K562 (cell line): ENCODE measurements at regions not wholly inside any gene's neighbourhood (a gene's known extent, or its start where the extent isn't known, plus 50 kb on each side); places are given as distances from the start of the nearest gene placed in this dataset.

Source experiments
- ATAC-seq: fragments of 200-7000 bp; cut with Tn5 transposase; 3 replicates; pipeline ENCODE4 v1.9.1; 2020; ENCODE audit warnings: moderate library complexity
- BruUV-seq: library from RNA; stranded (reverse); fragments of 400-500 nt; replicated peaks from 2 replicates; lab custom pipeline; 2021; lab: Mats Ljungman, UMichigan
- CTCF ChIA-PET: fragments of 300-600 bp; formaldehyde crosslinking; extraction: SDS; loops from one replicate; lab custom pipeline; 2021; ENCODE audit warnings: low intra/inter-chr PET ratio; lab: Yijun Ruan, JAX
- POLR2A ChIA-PET: fragments of 300-600, 350-650 bp; sonication (Branson Sonifier 250); formaldehyde crosslinking; extraction: SDS; loops from one replicate; lab custom pipeline; 2021; ENCODE audit warnings: antibody characterized with exemption, inconsistent platforms; lab: Yijun Ruan, JAX
- DNase-seq, 4 experiments: peaks; one replicate each; pipeline versions ENCODE4 v3.0.0 to v3.0.0-alpha.2; 2011 to 2018; ENCODE audit warnings: low spot score in 3 of 4, mixed read lengths in 3 of 4; ENCODE audit errors: extremely low read depth in 1 of 4
- FAIRE-seq: peaks from 2 replicates; lab custom pipeline; 2011; peaks lifted over from hg19 to GRCh38; lab: Jason Lieb, UNC
- H2AFZ ChIP-seq: 2 replicates; pipeline ENCODE4 v1.6.0; 2011; ENCODE audit warnings: low read depth, low read length, control low read depth, inconsistent platforms
- H3K27ac ChIP-seq: fragments of 200-600 bp; 3 replicates; pipeline ENCODE4 v1.8.0; 2011; ENCODE audit warnings: low read depth, mild to moderate bottlenecking, control low read depth, inconsistent platforms, low read length, moderate library complexity, mixed read lengths; ENCODE audit errors: extremely low read depth
- H3K27me3 ChIP-seq, 2 experiments: fragments of 300-600 bp in 1 of 2; 2 replicates in 1 of 2; 3 replicates in 1 of 2; pipeline versions ENCODE4 v1.6.0 to v1.8.0; 2011; ENCODE audit warnings: inconsistent platforms in 2 of 2, low read length in 2 of 2, mild to moderate bottlenecking in 1 of 2, mixed read lengths in 1 of 2, moderate library complexity in 1 of 2; ENCODE audit not compliant: control insufficient read depth in 2 of 2, insufficient read depth in 2 of 2
- H3K36me3 ChIP-seq: fragments of 300-600 bp; 3 replicates; pipeline ENCODE4 v1.8.0; 2011; ENCODE audit warnings: mild to moderate bottlenecking, low read length, inconsistent platforms; ENCODE audit not compliant: control insufficient read depth, insufficient read depth
- H3K4me1 ChIP-seq, 2 experiments: fragments of 200-600 bp in 1 of 2; replicated peaks in 1 of 2; 2 replicates in 1 of 2; 3 replicates in 1 of 2; pipeline versions ENCODE4 v1.5.1 to v1.8.0; 2011; ENCODE audit warnings: inconsistent platforms in 2 of 2, low read length in 2 of 2, mild to moderate bottlenecking in 1 of 2, mixed read lengths in 1 of 2, moderate library complexity in 1 of 2; ENCODE audit not compliant: control insufficient read depth in 2 of 2, insufficient read depth in 2 of 2
- H3K4me2 ChIP-seq: 2 replicates; pipeline ENCODE4 v1.6.1; 2011; ENCODE audit warnings: low read length, control low read depth, inconsistent platforms, mixed read lengths; ENCODE audit not compliant: insufficient read depth
- H3K4me3 ChIP-seq: fragments of 200-600 bp; sonication (generic), shearing (Covaris generic); 2 replicates; pipeline ENCODE4 v1.5.1; 2016; ENCODE audit warnings: control low read depth, inconsistent platforms
- H3K79me2 ChIP-seq: fragments of 200-600 bp; 3 replicates; pipeline ENCODE4 v1.8.0; 2011; ENCODE audit warnings: low read length, inconsistent platforms; ENCODE audit not compliant: control insufficient read depth, insufficient read depth
- H3K9ac ChIP-seq, 2 experiments: 2 replicates each; pipeline versions ENCODE4 v1.6.0 to v1.6.1; 2011; ENCODE audit warnings: low read depth in 2 of 2, low read length in 2 of 2, control low read depth in 1 of 2, inconsistent platforms in 1 of 2, mild to moderate bottlenecking in 1 of 2, mixed read lengths in 1 of 2; ENCODE audit not compliant: insufficient read depth in 1 of 2
- H3K9me1 ChIP-seq: one replicate; pipeline ENCODE4 v1.6.0; 2011; ENCODE audit warnings: inconsistent platforms, mild to moderate bottlenecking, low read length, moderate library complexity; ENCODE audit not compliant: control insufficient read depth, insufficient read depth
- H3K9me3 ChIP-seq: replicated peaks from 2 replicates; pipeline ENCODE4 v1.5.1; 2011; ENCODE audit warnings: low read depth, low read length, inconsistent platforms; ENCODE audit not compliant: control insufficient read depth, insufficient read depth
- H4K20me1 ChIP-seq: replicated peaks from 2 replicates; pipeline ENCODE4 v1.6.1; 2011; ENCODE audit warnings: low read length, inconsistent platforms, mixed read lengths; ENCODE audit not compliant: control insufficient read depth, insufficient read depth
- HDAC8 ChIP-seq: fragments of 450-650 bp; IDR thresholded peaks from 2 replicates; pipeline ENCODE4 v1.6.1; 2016; ENCODE audit warnings: mild to moderate bottlenecking, missing genetic modification characterization, moderate library complexity, missing compliant biosample characterization
- KLF16 ChIP-seq: IDR thresholded peaks from 2 replicates; pipeline ENCODE4 v1.6.1; 2016; ENCODE audit warnings: antibody characterized with exemption
- NCOA2 ChIP-seq, 2 experiments: fragments of 450-650 bp; IDR thresholded peaks; 2 replicates each; pipeline ENCODE4 v1.6.1; 2018; ENCODE audit warnings: mild to moderate bottlenecking in 2 of 2, moderate library complexity in 1 of 2; ENCODE audit not compliant: partially characterized antibody in 2 of 2
- NR1H2 ChIP-seq: sonication (generic); formaldehyde crosslinking; IDR thresholded peaks from 2 replicates; pipeline ENCODE4 v1.4.0; 2020; ENCODE audit warnings: mild to moderate bottlenecking, missing genetic modification reagents
- NRF1 ChIP-seq, 2 experiments: fragments of 450-650 bp; IDR thresholded peaks in 1 of 2; conservative IDR thresholded peaks in 1 of 2; 2 replicates each; pipeline ENCODE4 v1.6.1; 2014; ENCODE audit warnings: mild to moderate bottlenecking in 2 of 2
- SUPT5H ChIP-seq: fragments of 450-650 bp; IDR thresholded peaks from 2 replicates; pipeline ENCODE4 v1.6.1; 2016
- TFAM ChIP-seq: fragments of 250-450 bp; sonication (Bioruptor Pico); conservative IDR thresholded peaks from 2 replicates; pipeline ENCODE4 v1.5.0; 2021; ENCODE audit warnings: mild to moderate bottlenecking, moderate library complexity
- ZNF75A ChIP-seq: fragments of 450-650 bp; formaldehyde crosslinking; IDR thresholded peaks from 2 replicates; pipeline ENCODE4 v1.4.0; 2020; ENCODE audit warnings: mild to moderate bottlenecking
- WGBS: fragments of 100-300 bp; shearing (Covaris generic); methylation state at CpG from one replicate; pipeline ENCODE4 v1.1.6; 2016; ENCODE audit warnings: low coverage, mixed read lengths; ENCODE audit not compliant: insufficient coverage; ENCODE audit errors: missing lambda C conversion rate; 5-methylcytosine and 5-hydroxymethylcytosine counted together
- in situ Hi-C: fragments of 300-500 bp; cut with MboI; formaldehyde crosslinking; loops from 4 replicates; pipeline ENCODE4 v1.15.0; 2018; ENCODE audit warnings: inconsistent platforms, mixed read lengths
- intact Hi-C: fragments of 100-400 bp; cut with micrococcal nuclease; formaldehyde crosslinking; loops from 2 replicates; pipeline ENCODE4 v1.14.2; 2022
- TF ChIP-seq, protein P1 (sequence below): conservative IDR thresholded peaks from 2 replicates; pipeline ENCODE4 v1.6.1; 2011; ENCODE audit warnings: low read depth, mild to moderate bottlenecking, low read length; ENCODE audit not compliant: control insufficient read depth
- TF ChIP-seq, protein P2 (sequence below): fragments of 250-450 bp; sonication (Bioruptor Pico); IDR thresholded peaks from 2 replicates; pipeline ENCODE4 v1.8.0; 2021; ENCODE audit warnings: borderline replicate concordance, mild to moderate bottlenecking, moderate library complexity; ENCODE audit not compliant: poor library complexity, severe bottlenecking
- TF ChIP-seq, protein P3 (sequence below): fragments of 450-650 bp; formaldehyde crosslinking; IDR thresholded peaks from 2 replicates; pipeline ENCODE4 v1.4.0; 2022; ENCODE audit warnings: mild to moderate bottlenecking, moderate library complexity
- TF ChIP-seq, protein P4 (sequence below): fragments of 250-450 bp; sonication (Bioruptor Pico); IDR thresholded peaks from 2 replicates; pipeline ENCODE4 v1.5.0; 2022; ENCODE audit warnings: mild to moderate bottlenecking

DNA sequence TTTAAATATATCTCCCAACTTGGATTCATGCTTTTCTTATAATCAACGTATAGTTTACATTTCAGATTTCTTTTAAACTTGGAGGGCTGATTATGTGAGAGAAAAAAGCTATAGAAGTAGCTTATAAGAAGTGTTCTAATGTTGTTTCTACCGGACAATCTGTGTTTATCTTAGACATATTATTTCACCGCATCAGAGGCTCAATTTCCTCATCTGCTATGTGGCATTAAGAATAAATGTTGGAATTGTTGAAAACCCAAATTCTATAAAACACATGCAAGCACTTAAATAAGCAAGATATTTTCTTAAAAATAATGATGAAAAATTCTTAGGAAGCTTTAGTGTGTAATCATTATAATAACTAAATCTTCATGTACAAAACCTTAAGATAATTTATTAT is 407.9 kb downstream of the HRH4 start:
- CTCF ChIA-PET, result no interaction called here
- no peak for DNase-seq
- no peaks in the 10 kb centered on the region for H3K9me3 ChIP-seq
- intact Hi-C loops, result no loop called here
- no TSS peak for BruUV-seq
- TF ChIP-seq HDAC8 (tag) (no peak), NR1H2 (CRISPR knock-in tag) (no peak), NRF1 (conservative IDR thresholded peaks at IDR 0.05 in 1 of 2, IDR thresholded peaks at IDR 0.05 in 1 of 2) (no peak), KLF16 (no peak), SUPT5H (no peak), TFAM (no peak), ZNF75A (CRISPR knock-in tag) (no peak), NCOA2 (IDR thresholded peaks at IDR 0.05; ENCODE audit: partially characterized antibody in 2 of 2) (no peak)
- TF ChIP-seq, protein P1, sequence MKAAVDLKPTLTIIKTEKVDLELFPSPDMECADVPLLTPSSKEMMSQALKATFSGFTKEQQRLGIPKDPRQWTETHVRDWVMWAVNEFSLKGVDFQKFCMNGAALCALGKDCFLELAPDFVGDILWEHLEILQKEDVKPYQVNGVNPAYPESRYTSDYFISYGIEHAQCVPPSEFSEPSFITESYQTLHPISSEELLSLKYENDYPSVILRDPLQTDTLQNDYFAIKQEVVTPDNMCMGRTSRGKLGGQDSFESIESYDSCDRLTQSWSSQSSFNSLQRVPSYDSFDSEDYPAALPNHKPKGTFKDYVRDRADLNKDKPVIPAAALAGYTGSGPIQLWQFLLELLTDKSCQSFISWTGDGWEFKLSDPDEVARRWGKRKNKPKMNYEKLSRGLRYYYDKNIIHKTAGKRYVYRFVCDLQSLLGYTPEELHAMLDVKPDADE, result no peak
- TF ChIP-seq, protein P2, sequence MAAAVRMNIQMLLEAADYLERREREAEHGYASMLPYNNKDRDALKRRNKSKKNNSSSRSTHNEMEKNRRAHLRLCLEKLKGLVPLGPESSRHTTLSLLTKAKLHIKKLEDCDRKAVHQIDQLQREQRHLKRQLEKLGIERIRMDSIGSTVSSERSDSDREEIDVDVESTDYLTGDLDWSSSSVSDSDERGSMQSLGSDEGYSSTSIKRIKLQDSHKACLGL, result no peak
- TF ChIP-seq, protein P3, sequence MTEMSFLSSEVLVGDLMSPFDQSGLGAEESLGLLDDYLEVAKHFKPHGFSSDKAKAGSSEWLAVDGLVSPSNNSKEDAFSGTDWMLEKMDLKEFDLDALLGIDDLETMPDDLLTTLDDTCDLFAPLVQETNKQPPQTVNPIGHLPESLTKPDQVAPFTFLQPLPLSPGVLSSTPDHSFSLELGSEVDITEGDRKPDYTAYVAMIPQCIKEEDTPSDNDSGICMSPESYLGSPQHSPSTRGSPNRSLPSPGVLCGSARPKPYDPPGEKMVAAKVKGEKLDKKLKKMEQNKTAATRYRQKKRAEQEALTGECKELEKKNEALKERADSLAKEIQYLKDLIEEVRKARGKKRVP (CRISPR knock-in tag), result no peak
- TF ChIP-seq, protein P4, sequence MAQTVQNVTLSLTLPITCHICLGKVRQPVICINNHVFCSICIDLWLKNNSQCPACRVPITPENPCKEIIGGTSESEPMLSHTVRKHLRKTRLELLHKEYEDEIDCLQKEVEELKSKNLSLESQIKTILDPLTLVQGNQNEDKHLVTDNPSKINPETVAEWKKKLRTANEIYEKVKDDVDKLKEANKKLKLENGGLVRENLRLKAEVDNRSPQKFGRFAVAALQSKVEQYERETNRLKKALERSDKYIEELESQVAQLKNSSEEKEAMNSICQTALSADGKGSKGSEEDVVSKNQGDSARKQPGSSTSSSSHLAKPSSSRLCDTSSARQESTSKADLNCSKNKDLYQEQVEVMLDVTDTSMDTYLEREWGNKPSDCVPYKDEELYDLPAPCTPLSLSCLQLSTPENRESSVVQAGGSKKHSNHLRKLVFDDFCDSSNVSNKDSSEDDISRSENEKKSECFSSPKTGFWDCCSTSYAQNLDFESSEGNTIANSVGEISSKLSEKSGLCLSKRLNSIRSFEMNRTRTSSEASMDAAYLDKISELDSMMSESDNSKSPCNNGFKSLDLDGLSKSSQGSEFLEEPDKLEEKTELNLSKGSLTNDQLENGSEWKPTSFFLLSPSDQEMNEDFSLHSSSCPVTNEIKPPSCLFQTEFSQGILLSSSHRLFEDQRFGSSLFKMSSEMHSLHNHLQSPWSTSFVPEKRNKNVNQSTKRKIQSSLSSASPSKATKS, result no peak
- TF ChIP-seq, all 486 proteins: peak for 0
- no peak overlapping the region for H3K4me2 ChIP-seq
- no peaks in the 10 kb centered on the region for H3K4me1 ChIP-seq
- no peak overlapping the region for H3K9ac ChIP-seq
- ATAC-seq (no peak), FAIRE-seq (no peak)
- H3K79me2 ChIP-seq, result no peaks in the 10 kb centered on the region
- in situ Hi-C loops, result no loop called here
- H4K20me1 ChIP-seq, result no peaks in the 10 kb centered on the region
- H3K27ac ChIP-seq, result no peak overlapping the region
- 3% methylated on average over 3 of the region's 3 CpGs for WGBS
- H3K27me3 ChIP-seq, result no peaks in the 10 kb centered on the region
- POLR2A ChIA-PET, result no interaction called here
- no peaks in the 10 kb centered on the region for H3K36me3 ChIP-seq
- no peaks in the 10 kb centered on the region for H3K9me1 ChIP-seq
- H2AFZ ChIP-seq, result no peak overlapping the region
- no peak overlapping the region for H3K4me3 ChIP-seq
